ENCODE measurements at regions not wholly inside any gene's neighbourhood (a gene's known extent, or its start where the extent isn't known, plus 50 kb on each side); places are given as distances from the start of the nearest gene placed in this dataset.

DNA sequence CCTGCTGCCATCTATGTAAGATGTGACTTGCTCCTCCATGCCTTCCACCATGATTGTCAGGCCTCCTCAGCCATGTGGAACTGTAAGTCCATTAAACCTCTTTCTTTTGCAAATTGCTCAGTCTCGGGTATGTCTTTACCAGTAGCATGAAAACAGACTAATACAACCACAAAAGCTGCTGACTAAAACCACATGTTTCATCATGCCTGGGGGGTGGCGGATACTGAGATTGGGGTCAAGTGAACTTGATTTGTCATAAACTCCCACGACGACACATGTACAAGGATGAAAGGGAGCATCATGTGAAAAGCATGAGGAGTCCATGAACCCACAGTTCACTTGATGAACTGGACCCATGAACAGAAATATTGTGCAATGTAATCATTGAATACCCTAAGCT is 134.9 kb upstream of the ANK3 start:
- TF ChIP-seq, protein P1, sequence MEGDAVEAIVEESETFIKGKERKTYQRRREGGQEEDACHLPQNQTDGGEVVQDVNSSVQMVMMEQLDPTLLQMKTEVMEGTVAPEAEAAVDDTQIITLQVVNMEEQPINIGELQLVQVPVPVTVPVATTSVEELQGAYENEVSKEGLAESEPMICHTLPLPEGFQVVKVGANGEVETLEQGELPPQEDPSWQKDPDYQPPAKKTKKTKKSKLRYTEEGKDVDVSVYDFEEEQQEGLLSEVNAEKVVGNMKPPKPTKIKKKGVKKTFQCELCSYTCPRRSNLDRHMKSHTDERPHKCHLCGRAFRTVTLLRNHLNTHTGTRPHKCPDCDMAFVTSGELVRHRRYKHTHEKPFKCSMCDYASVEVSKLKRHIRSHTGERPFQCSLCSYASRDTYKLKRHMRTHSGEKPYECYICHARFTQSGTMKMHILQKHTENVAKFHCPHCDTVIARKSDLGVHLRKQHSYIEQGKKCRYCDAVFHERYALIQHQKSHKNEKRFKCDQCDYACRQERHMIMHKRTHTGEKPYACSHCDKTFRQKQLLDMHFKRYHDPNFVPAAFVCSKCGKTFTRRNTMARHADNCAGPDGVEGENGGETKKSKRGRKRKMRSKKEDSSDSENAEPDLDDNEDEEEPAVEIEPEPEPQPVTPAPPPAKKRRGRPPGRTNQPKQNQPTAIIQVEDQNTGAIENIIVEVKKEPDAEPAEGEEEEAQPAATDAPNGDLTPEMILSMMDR (IDR thresholded peaks at IDR 0.05): no peak
- no peak for TF ChIP-seq POLR2A (IDR thresholded peaks at IDR 0.05)

Measured in adrenal gland (tissue), 5 donors.